ENCODE measurements at regions not wholly inside any gene's neighbourhood (a gene's known extent, or its start where the extent isn't known, plus 50 kb on each side); places are given as distances from the start of the nearest gene placed in this dataset.
"Not testable (repeated sequence)": the region's sequence is repeated elsewhere in the genome, so short reads cannot be mapped to it uniquely, and the experiment has no call there.

- POLR2A ChIA-PET, result interaction anchor here (0.6 kb wide), 1 partner anchor 551 kb away, joined by 4 read pairs; no protein-coding TSS in a partner anchor
- intact Hi-C loops (cut with DNase I, micrococcal nuclease), result loop anchor here in 1 of 2 experiments (2.0 kb wide), 1 partner anchor 299 kb away; no protein-coding TSS in a partner anchor
- Mint-ChIP-seq H3K4me1 (no peaks in the 10 kb centered on the region), H3K27ac (no peak overlapping the region), H3K4me3 (no peak overlapping the region), H3K27me3 (no peaks in the 10 kb centered on the region), H3K36me3 (ENCODE audit: low read depth) (no peaks in the 10 kb centered on the region), H3K9me3 (ENCODE audit: low read depth) (peaks cover 5% of the 10 kb centered on the region)
- DNase-seq (no peak), ATAC-seq (no peak)
- CTCF ChIA-PET, result interaction anchor here (0.6 to 1.2 kb wide), 3 partner anchors 14 to 302 kb away, joined by 3 to 4 read pairs (median 3); no protein-coding TSS in a partner anchor
These were observed 55.1 kb downstream of the RBMXL2 start for GRCh38 chr11:7143908-7144307.

GRCh38 chr11:7150104-7150503, 61.3 kb downstream of the RBMXL2 start:
- DNase-seq; H3K27ac Mint-ChIP-seq; POLR2A ChIA-PET; ATAC-seq; intact Hi-C loops (cut with DNase I, micrococcal nuclease); H3K27me3 Mint-ChIP-seq; H3K36me3 Mint-ChIP-seq (ENCODE audit: low read depth); H3K4me3 Mint-ChIP-seq; H3K4me1 Mint-ChIP-seq: not testable (repeated sequence)
- peaks cover 10% of the 10 kb centered on the region for H3K9me3 Mint-ChIP-seq (ENCODE audit: low read depth)
- CTCF ChIA-PET, result interaction anchor here (0.8 kb wide), 1 partner anchor 515 kb away, joined by 3 read pairs; no protein-coding TSS in a partner anchor

GRCh38 chr11:7154881-7155361, 66.1 kb downstream of the RBMXL2 start:
- CTCF ChIA-PET, result no interaction called here
- Mint-ChIP-seq H3K36me3 (ENCODE audit: low read depth) (no peaks in the 10 kb centered on the region), H3K4me3 (no peak overlapping the region), H3K27me3 (peaks cover 9% of the 10 kb centered on the region), H3K27ac (no peak overlapping the region), H3K4me1 (no peaks in the 10 kb centered on the region), H3K9me3 (ENCODE audit: low read depth) (no peaks in the 10 kb centered on the region)
- POLR2A ChIA-PET, result no interaction called here
- DNase-seq, result no peak
- intact Hi-C loops (cut with DNase I, micrococcal nuclease), result no loop called here
- ATAC-seq, result peak; percentile 61

- no peak overlapping the region for H3K4me3 Mint-ChIP-seq
- H3K9me3 Mint-ChIP-seq (ENCODE audit: low read depth), result no peaks in the 10 kb centered on the region
- ChIA-PET CTCF (no interaction called here), POLR2A (no interaction called here)
- H3K4me1 Mint-ChIP-seq, result peaks cover 4% of the 10 kb centered on the region
- DNase-seq, result peak; percentile 23
- H3K27me3 Mint-ChIP-seq, result peaks cover 9% of the 10 kb centered on the region
- intact Hi-C loops (cut with DNase I, micrococcal nuclease), result no loop called here
- ATAC-seq, result peak; percentile 93
- no peaks in the 10 kb centered on the region for H3K36me3 Mint-ChIP-seq (ENCODE audit: low read depth)
- no peak overlapping the region for H3K27ac Mint-ChIP-seq
These were observed 72.2 kb downstream of the RBMXL2 start for GRCh38 chr11:7160814-7161489.

- no peak for DNase-seq
- intact Hi-C loops (cut with DNase I, micrococcal nuclease), result no loop called here
- ChIA-PET CTCF (interaction anchor here (0.5 to 0.7 kb wide), 2 partner anchors 16 to 204 kb away, joined by 4 read pairs; no protein-coding TSS in a partner anchor), POLR2A (no interaction called here)
- no peak overlapping the region for H3K4me3 Mint-ChIP-seq
- no peak overlapping the region for H3K27ac Mint-ChIP-seq
- H3K36me3 Mint-ChIP-seq (ENCODE audit: low read depth), result no peaks in the 10 kb centered on the region
- H3K9me3 Mint-ChIP-seq (ENCODE audit: low read depth), result no peaks in the 10 kb centered on the region
- H3K27me3 Mint-ChIP-seq, result peaks cover 2% of the 10 kb centered on the region
- no peak for ATAC-seq
- peaks cover 3% of the 10 kb centered on the region for H3K4me1 Mint-ChIP-seq
These were observed 77.1 kb downstream of the RBMXL2 start for GRCh38 chr11:7165911-7166310.

GRCh38 chr11:7167976-7168740, 79.4 kb downstream of the RBMXL2 start:
- Mint-ChIP-seq H3K27me3 (no peaks in the 10 kb centered on the region), H3K9me3 (ENCODE audit: low read depth) (no peaks in the 10 kb centered on the region), H3K27ac (no peak overlapping the region), H3K4me3 (no peak overlapping the region), H3K36me3 (ENCODE audit: low read depth) (no peaks in the 10 kb centered on the region), H3K4me1 (no peaks in the 10 kb centered on the region)
- intact Hi-C loops (cut with DNase I, micrococcal nuclease), result no loop called here
- ATAC-seq (no peak), DNase-seq (no peak)
- CTCF ChIA-PET, result interaction anchor here (0.8 to 1.5 kb wide), 2 partner anchors 23 to 72 kb away, joined by 3 to 4 read pairs; no protein-coding TSS in a partner anchor
- POLR2A ChIA-PET, result no interaction called here

GRCh38 chr11:7168741-7168990, 79.9 kb downstream of the RBMXL2 start:
- H3K27ac Mint-ChIP-seq, result no peak overlapping the region
- intact Hi-C loops (cut with DNase I, micrococcal nuclease), result no loop called here
- ChIA-PET POLR2A (no interaction called here), CTCF (interaction anchor here (0.8 to 1.5 kb wide), 2 partner anchors 23 to 72 kb away, joined by 3 to 4 read pairs; no protein-coding TSS in a partner anchor)
- H3K36me3 Mint-ChIP-seq (ENCODE audit: low read depth), result no peaks in the 10 kb centered on the region
- ATAC-seq, result no peak
- no peak for DNase-seq
- peaks cover 1% of the 10 kb centered on the region for H3K27me3 Mint-ChIP-seq
- no peaks in the 10 kb centered on the region for H3K9me3 Mint-ChIP-seq (ENCODE audit: low read depth)
- no peaks in the 10 kb centered on the region for H3K4me1 Mint-ChIP-seq
- H3K4me3 Mint-ChIP-seq, result no peak overlapping the region

GRCh38 chr11:7170431-7170830, 81.3 kb upstream of the SYT9 start:
- Mint-ChIP-seq H3K9me3 (ENCODE audit: low read depth) (no peaks in the 10 kb centered on the region), H3K4me1 (no peaks in the 10 kb centered on the region), H3K4me3 (no peak overlapping the region), H3K27ac (no peak overlapping the region), H3K36me3 (ENCODE audit: low read depth) (no peaks in the 10 kb centered on the region), H3K27me3 (peaks cover 11% of the 10 kb centered on the region)
- CTCF ChIA-PET, result no interaction called here
- no peak for DNase-seq
- intact Hi-C loops (cut with DNase I, micrococcal nuclease), result no loop called here
- no peak for ATAC-seq
- POLR2A ChIA-PET, result no interaction called here

GRCh38 chr11:7175007-7175406, 76.7 kb upstream of the SYT9 start:
- Mint-ChIP-seq H3K9me3 (ENCODE audit: low read depth) (no peaks in the 10 kb centered on the region), H3K27ac (no peak overlapping the region), H3K36me3 (ENCODE audit: low read depth) (no peaks in the 10 kb centered on the region), H3K4me3 (no peak overlapping the region), H3K27me3 (peaks cover 18% of the 10 kb centered on the region), H3K4me1 (no peaks in the 10 kb centered on the region)
- POLR2A ChIA-PET, result no interaction called here
- intact Hi-C loops (cut with DNase I, micrococcal nuclease), result no loop called here
- ATAC-seq (no peak), DNase-seq (no peak)
- CTCF ChIA-PET, result no interaction called here

- Mint-ChIP-seq H3K27ac (no peak overlapping the region), H3K4me3 (no peak overlapping the region), H3K9me3 (ENCODE audit: low read depth) (peaks cover 5% of the 10 kb centered on the region), H3K4me1 (no peaks in the 10 kb centered on the region), H3K36me3 (ENCODE audit: low read depth) (no peaks in the 10 kb centered on the region), H3K27me3 (no peaks in the 10 kb centered on the region)
- intact Hi-C loops (cut with DNase I, micrococcal nuclease), result no loop called here
- CTCF ChIA-PET, result interaction anchor here (0.6 kb wide), 1 partner anchor 178 kb away, joined by 3 read pairs; no protein-coding TSS in a partner anchor
- POLR2A ChIA-PET, result no interaction called here
- no peak for ATAC-seq
- no peak for DNase-seq
These were observed 65.5 kb upstream of the SYT9 start for GRCh38 chr11:7186190-7186589.

GRCh38 chr11:7186676-7187075, 65.0 kb upstream of the SYT9 start:
- DNase-seq (no peak), ATAC-seq (no peak)
- Mint-ChIP-seq H3K9me3 (ENCODE audit: low read depth) (peaks cover 5% of the 10 kb centered on the region), H3K27me3 (no peaks in the 10 kb centered on the region), H3K27ac (no peak overlapping the region), H3K4me1 (no peaks in the 10 kb centered on the region), H3K36me3 (ENCODE audit: low read depth) (no peaks in the 10 kb centered on the region), H3K4me3 (no peak overlapping the region)
- ChIA-PET CTCF (interaction anchor here (0.6 kb wide), 1 partner anchor 178 kb away, joined by 3 read pairs; no protein-coding TSS in a partner anchor), POLR2A (no interaction called here)
- intact Hi-C loops (cut with DNase I, micrococcal nuclease), result no loop called here

- H3K36me3 Mint-ChIP-seq (ENCODE audit: low read depth); ATAC-seq; H3K4me1 Mint-ChIP-seq; H3K27me3 Mint-ChIP-seq; H3K9me3 Mint-ChIP-seq (ENCODE audit: low read depth); H3K27ac Mint-ChIP-seq; intact Hi-C loops (cut with DNase I, micrococcal nuclease); H3K4me3 Mint-ChIP-seq; POLR2A ChIA-PET; DNase-seq; CTCF ChIA-PET: not testable (repeated sequence)
These were observed 58.9 kb upstream of the SYT9 start for GRCh38 chr11:7192785-7193184.
